ENCODE measurements at regions not wholly inside any gene's neighbourhood (a gene's known extent, or its start where the extent isn't known, plus 50 kb on each side); places are given as distances from the start of the nearest gene placed in this dataset.

DNA sequence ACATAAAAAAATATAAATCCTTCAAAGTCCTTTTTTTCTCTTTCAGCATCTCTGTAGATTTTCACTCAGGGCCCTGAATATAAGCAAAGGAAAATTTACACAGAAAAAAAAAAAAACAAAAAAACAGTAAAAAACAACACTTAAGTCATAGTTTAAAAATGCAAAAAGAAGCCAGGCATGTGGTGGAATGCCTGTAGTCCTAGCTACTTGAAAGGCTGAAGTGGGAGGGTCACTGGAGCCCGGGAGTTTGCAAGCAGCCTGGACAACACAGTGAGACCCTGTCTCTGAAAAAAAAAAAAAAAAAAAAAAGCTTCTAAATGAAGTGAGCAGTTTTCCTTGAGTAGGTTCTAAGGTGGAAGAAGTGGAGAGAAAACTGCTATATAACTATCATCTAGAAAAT lies 55.0 kb upstream of the BNC2 start:
- TF ChIP-seq, protein P1, sequence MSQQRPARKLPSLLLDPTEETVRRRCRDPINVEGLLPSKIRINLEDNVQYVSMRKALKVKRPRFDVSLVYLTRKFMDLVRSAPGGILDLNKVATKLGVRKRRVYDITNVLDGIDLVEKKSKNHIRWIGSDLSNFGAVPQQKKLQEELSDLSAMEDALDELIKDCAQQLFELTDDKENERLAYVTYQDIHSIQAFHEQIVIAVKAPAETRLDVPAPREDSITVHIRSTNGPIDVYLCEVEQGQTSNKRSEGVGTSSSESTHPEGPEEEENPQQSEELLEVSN (IDR thresholded peaks at IDR 0.05) = no peak
- TF ChIP-seq RXRA (IDR thresholded peaks at IDR 0.05; ENCODE audit: insufficient read depth, low read depth, low read length) = no peak
- TF ChIP-seq, protein P2, sequence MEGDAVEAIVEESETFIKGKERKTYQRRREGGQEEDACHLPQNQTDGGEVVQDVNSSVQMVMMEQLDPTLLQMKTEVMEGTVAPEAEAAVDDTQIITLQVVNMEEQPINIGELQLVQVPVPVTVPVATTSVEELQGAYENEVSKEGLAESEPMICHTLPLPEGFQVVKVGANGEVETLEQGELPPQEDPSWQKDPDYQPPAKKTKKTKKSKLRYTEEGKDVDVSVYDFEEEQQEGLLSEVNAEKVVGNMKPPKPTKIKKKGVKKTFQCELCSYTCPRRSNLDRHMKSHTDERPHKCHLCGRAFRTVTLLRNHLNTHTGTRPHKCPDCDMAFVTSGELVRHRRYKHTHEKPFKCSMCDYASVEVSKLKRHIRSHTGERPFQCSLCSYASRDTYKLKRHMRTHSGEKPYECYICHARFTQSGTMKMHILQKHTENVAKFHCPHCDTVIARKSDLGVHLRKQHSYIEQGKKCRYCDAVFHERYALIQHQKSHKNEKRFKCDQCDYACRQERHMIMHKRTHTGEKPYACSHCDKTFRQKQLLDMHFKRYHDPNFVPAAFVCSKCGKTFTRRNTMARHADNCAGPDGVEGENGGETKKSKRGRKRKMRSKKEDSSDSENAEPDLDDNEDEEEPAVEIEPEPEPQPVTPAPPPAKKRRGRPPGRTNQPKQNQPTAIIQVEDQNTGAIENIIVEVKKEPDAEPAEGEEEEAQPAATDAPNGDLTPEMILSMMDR (IDR thresholded peaks at IDR 0.05; ENCODE audit: control extremely low read depth in 1 of 3, insufficient read depth in 1 of 3, low read depth in 1 of 3, low read length in 3 of 3) = no peak
- no peak for TF ChIP-seq SRF (IDR thresholded peaks at IDR 0.05; ENCODE audit: low read depth, low read length)
- no peak for TF ChIP-seq YY1 (IDR thresholded peaks at IDR 0.05; ENCODE audit: low read depth, low read length)
- no peak for TF ChIP-seq CBX8 (IDR thresholded peaks at IDR 0.05; ENCODE audit: borderline replicate concordance, low read depth, low read length)
- TF ChIP-seq EP300 (IDR thresholded peaks at IDR 0.05; ENCODE audit: borderline replicate concordance in 1 of 2, low read depth in 2 of 2, low read length in 2 of 2) = no peak
- TF ChIP-seq POLR2A (IDR thresholded peaks at IDR 0.05; ENCODE audit: control extremely low read depth in 1 of 2, low read depth in 2 of 2, low read length in 2 of 2) = no peak
- TF ChIP-seq EGR1 (IDR thresholded peaks at IDR 0.05; ENCODE audit: borderline replicate concordance, low read depth, low read length) = no peak

Measured in H1 (cell line).